ENCODE measurements at regions not wholly inside any gene's neighbourhood (a gene's known extent, or its start where the extent isn't known, plus 50 kb on each side); places are given as distances from the start of the nearest gene placed in this dataset.

GRCh38 chr2:180343528-180344345, 336.6 kb upstream of the CWC22 start:
- no peak for DNase-seq

GRCh38 chr2:180337136-180337535, 330.0 kb upstream of the CWC22 start:
- no peak for DNase-seq

GRCh38 chr2:180336550-180336949, 329.5 kb upstream of the CWC22 start:
- DNase-seq, result no peak

GRCh38 chr2:180334514-180334913, 327.4 kb upstream of the CWC22 start:
- no peak for DNase-seq

- DNase-seq, result no peak
Measured at GRCh38 chr2:180328795-180329422, 321.8 kb upstream of the CWC22 start.

GRCh38 chr2:180327185-180327584, 320.1 kb upstream of the CWC22 start:
- no peak for DNase-seq

- DNase-seq, result no peak
Measured at GRCh38 chr2:180325416-180326120, 318.5 kb upstream of the CWC22 start.

GRCh38 chr2:180324182-180324581, 317.1 kb upstream of the CWC22 start:
- no peak for DNase-seq

GRCh38 chr2:180322781-180323180, 315.7 kb upstream of the CWC22 start:
- no peak for DNase-seq

- no peak for DNase-seq
Measured at GRCh38 chr2:180319586-180320405, 312.7 kb upstream of the CWC22 start.

GRCh38 chr2:180314086-180314485, 307.0 kb upstream of the CWC22 start:
- no peak for DNase-seq

GRCh38 chr2:180312542-180312941, 305.4 kb upstream of the CWC22 start:
- DNase-seq, result no peak

GRCh38 chr2:180307096-180307495, 300.0 kb upstream of the CWC22 start:
- no peak for DNase-seq

- no peak for DNase-seq
Measured at GRCh38 chr2:180306346-180306745, 299.2 kb upstream of the CWC22 start.

GRCh38 chr2:180291552-180292421, 284.7 kb upstream of the CWC22 start:
- no peak for DNase-seq

GRCh38 chr2:180291060-180291459, 284.0 kb upstream of the CWC22 start:
- no peak for DNase-seq

GRCh38 chr2:180289627-180290026, 282.5 kb upstream of the CWC22 start:
- no peak for DNase-seq

- no peak for DNase-seq
Measured at GRCh38 chr2:180279581-180279980, 272.5 kb upstream of the CWC22 start.

GRCh38 chr2:180276733-180277132, 269.6 kb upstream of the CWC22 start:
- DNase-seq, result no peak

- no peak for DNase-seq
Measured at GRCh38 chr2:180268006-180268405, 260.9 kb upstream of the CWC22 start.

GRCh38 chr2:180261976-180262375, 254.9 kb upstream of the CWC22 start:
- DNase-seq, result no peak

GRCh38 chr2:180258579-180258978, 251.5 kb upstream of the CWC22 start:
- no peak for DNase-seq
